ENCODE measurements at regions not wholly inside any gene's neighbourhood (a gene's known extent, or its start where the extent isn't known, plus 50 kb on each side); places are given as distances from the start of the nearest gene placed in this dataset.

- DNase-seq: no peak
Observed at GRCh38 chr13:106381091-106381490, 154.4 kb downstream of the EFNB2 start.

- no peak for DNase-seq
Observed at GRCh38 chr13:106377931-106378662, 157.4 kb downstream of the EFNB2 start.

- no peak for DNase-seq
Observed at GRCh38 chr13:106377341-106377740, 158.1 kb downstream of the EFNB2 start.

- peak; percentile 94 for DNase-seq
Observed at GRCh38 chr13:106376401-106377112, 158.9 kb downstream of the EFNB2 start.

GRCh38 chr13:106375085-106375484 lies 160.4 kb downstream of the EFNB2 start:
- DNase-seq: no peak

GRCh38 chr13:106374631-106375030 lies 160.8 kb downstream of the EFNB2 start:
- DNase-seq: no peak

GRCh38 chr13:106373989-106374572 lies 161.4 kb downstream of the EFNB2 start:
- peak; percentile 89 for DNase-seq

GRCh38 chr13:106373304-106373988 lies 162.0 kb downstream of the EFNB2 start:
- no peak for DNase-seq

- DNase-seq: peak; percentile 85
Observed at GRCh38 chr13:106372199-106373155, 163.0 kb downstream of the EFNB2 start.

- no peak for DNase-seq
Observed at GRCh38 chr13:106371024-106371423, 164.4 kb downstream of the EFNB2 start.

GRCh38 chr13:106369858-106370257 lies 165.6 kb downstream of the EFNB2 start:
- DNase-seq: no peak

- no peak for DNase-seq
Observed at GRCh38 chr13:106369091-106369490, 166.4 kb downstream of the EFNB2 start.

GRCh38 chr13:106367361-106367971 lies 168.0 kb downstream of the EFNB2 start:
- DNase-seq: no peak

- DNase-seq: no peak
Observed at GRCh38 chr13:106362707-106363106, 172.8 kb downstream of the EFNB2 start.

- DNase-seq: no peak
Observed at GRCh38 chr13:106361621-106362020, 173.8 kb downstream of the EFNB2 start.

- peak; percentile 30 for DNase-seq
Observed at GRCh38 chr13:106357198-106357597, 178.3 kb downstream of the EFNB2 start.

- DNase-seq: peak; percentile 39
Observed at GRCh38 chr13:106355866-106356265, 179.6 kb downstream of the EFNB2 start.

GRCh38 chr13:106354961-106355360 lies 180.5 kb downstream of the EFNB2 start:
- DNase-seq: no peak

- DNase-seq: no peak
Observed at GRCh38 chr13:106352850-106353249, 182.6 kb downstream of the EFNB2 start.

- DNase-seq: no peak
Observed at GRCh38 chr13:106351251-106351650, 184.2 kb downstream of the EFNB2 start.

- no peak for DNase-seq
Observed at GRCh38 chr13:106350208-106350607, 185.3 kb downstream of the EFNB2 start.

All from fibroblast of skin of right quadriceps (primary cell).